HG02938 (cell line): ENCODE measurements at regions not wholly inside any gene's neighbourhood (a gene's known extent, or its start where the extent isn't known, plus 50 kb on each side); places are given as distances from the start of the nearest gene placed in this dataset.
A peak's percentile ranks its signal among the peaks of the same experiment; 100 is the strongest.

Experiments
- ATAC-seq: cut with Tn5 transposase; IDR thresholded peaks from one replicate; pipeline ENCODE4 v1.9.1; 2021; ENCODE audit warnings: mild to moderate bottlenecking, moderate library complexity; ENCODE audit not compliant: unreplicated experiment

DNA sequence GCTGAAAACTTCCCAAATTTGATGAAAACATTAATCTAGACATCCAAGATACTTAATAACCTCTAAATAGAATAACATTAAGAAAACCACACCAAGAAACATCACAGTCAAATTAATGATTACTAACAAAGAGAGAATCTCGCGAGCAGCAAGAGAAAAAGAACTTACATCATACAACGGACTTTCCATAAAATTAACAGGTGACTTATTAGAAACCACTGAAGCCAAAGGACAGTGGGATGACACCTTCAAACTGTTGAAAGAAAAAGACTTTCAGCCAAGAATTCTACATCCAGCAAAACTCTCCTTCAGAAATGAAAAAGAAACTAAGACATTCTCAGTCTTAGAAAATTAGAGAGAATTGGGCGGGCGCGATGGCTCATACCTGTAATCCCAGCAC is 232.0 kb downstream of the SNCA start:
- ATAC-seq, result no peak

DNA sequence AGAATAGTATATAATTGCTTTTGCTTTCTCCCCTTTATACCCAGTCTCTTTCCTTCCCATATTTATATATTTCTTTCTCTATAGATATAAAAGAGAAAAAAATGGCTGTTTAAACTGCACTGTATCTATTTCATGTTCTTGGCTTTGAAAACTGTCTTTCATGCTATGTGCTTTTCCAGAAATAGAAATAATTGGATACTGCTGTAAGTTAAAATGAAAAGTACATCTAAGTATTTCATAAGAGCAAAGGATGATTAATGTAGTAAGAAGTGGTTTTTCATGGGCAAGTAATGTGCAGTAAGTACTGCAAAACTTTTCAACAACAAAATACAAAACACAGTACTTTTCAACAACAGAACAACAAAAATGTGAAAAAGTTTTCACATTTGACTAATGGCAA is 237.9 kb downstream of the SNCA start:
- ATAC-seq, result no peak

DNA sequence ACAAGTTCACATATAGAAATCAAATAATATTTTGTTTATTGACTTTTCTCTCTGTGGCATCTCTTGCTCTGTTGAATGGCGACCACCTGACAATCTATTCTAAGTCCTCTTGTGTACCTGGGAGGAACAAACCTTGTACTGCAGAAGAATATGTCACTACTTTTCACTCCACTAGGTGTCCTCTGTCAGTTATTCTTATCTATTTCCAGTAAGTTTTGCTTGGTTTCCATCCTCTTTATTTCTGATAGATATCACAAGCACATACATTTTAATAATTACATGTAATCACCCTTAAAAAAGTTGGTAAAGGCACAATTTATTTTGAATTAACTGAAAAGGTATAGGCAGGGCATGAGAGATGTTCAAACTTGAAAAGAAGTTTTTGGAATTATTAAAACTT is 238.4 kb downstream of the SNCA start:
- no peak for ATAC-seq

DNA sequence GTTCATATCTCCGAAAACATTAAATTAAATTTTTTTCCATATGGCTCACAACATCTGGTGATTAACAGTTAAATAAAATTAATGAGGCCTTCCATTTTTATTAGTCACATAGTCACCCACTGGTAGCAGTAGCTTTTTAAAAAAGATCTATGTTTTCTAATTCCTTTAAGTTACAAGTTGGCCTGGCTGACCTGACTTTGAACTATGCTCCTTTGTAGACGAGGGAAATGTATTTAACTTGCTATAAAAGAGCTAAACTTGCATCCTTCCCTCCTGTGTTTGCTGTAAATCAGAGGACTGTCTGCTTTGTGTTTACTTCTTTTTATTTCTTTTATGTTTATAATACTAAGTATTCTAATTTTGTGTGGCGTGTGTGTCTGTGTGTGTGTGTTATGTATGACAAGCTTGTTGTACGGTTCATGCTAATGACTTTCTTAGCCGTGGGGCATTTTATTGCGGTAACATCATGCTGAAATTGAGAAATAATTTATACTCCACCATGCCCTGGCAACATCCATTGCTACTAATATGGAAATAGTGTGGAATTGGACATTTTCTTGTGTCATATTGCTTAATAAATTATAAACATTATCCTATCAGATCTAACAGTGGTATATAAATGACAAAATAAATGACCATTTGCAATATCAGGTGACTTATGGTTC is 241.7 kb downstream of the SNCA start:
- no peak for ATAC-seq

DNA sequence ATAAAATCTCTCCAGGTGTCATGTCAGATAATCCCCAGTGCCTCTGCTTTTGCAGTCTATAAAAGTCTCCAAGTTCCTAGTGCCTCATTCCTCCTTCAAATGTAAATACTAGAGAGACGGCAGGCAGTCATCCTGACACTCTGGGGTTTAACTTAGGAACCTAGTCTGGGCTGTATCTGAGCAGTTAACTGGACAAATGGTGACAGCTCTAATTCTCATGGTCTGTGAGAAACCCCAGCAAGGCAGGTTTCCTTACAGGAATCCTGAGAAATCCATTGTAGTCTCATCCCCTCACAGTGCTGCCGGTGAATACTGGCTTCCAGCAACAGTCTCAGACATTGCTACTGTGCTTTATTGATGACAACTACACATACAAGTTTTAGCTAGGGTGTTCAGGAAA is 246.8 kb downstream of the SNCA start:
- ATAC-seq, result no peak

DNA sequence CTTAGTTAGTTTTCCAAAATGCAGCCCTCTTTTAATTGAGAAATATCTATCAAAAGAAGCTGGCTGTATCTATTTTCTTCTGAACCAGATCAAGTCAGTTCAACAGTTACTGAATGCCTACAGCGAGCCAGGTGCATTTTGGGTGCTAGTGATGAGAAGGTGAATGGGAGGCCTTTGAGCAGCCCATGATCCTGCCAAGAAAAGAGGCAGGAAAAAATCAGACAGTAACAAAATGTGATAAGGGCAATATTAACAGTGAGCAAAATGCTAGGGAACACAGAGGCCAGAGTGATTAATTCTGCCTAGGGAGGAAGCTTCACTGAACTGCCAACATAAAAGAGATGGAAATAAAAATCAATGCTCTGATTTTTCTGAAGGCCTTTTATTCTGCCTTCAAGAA is 248.5 kb downstream of the SNCA start:
- no peak for ATAC-seq

DNA sequence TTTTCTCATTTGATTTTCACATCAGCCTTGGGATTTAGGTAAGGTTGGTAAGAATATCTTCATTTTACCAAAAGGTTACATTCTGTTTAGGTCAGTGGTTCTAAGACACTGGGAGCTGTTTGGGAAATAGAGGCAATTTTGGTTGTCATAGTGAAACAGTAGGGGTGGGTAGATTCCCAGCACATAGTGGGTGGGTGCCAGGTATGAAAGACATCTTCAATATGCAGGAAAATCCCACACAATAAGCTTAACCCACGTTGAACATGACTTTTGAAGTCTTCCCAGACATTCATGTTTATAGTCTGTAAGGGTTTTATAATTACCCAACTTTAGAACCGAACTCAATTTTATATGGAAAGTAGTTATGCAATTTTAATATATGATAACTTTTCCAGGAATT is 249.6 kb downstream of the SNCA start:
- no peak for ATAC-seq

DNA sequence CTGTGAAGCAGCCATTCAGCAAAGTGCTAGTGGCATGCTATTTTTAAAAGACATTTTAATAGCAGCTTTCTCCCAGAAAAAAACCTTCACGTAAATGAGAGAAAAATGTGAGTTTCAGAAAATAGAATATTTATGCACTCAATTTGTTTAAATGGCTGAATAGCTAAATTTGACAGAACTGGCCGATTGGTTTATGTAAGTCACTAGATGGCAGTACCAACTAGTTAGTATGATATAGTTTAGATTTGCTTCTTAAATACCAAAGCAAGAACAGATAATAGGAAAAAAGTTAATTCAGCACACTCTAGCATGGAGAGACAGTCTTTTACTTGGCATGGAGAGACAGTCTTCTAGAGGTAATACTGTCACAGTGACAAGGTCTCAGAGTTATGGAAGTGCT is 250.1 kb downstream of the SNCA start:
- ATAC-seq, result no peak

DNA sequence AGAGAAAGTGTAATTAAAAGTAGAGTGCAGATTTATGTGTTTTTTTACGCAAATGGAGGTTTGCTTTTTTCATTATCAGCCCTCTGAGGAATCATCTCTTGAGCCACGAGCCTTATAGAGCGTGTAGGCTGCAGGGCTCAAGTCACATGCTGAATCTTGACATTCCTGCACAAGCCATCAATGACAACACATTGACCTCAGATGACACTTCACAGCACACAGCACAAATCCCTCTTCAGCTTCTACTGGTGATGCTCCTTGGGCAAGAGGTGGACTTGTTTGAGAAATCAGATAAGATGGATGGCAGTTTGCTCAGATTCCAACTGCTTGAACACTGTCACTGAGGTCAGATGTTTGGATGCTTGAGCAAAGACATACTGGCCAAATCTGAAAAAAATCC is 250.6 kb downstream of the SNCA start:
- no peak for ATAC-seq

DNA sequence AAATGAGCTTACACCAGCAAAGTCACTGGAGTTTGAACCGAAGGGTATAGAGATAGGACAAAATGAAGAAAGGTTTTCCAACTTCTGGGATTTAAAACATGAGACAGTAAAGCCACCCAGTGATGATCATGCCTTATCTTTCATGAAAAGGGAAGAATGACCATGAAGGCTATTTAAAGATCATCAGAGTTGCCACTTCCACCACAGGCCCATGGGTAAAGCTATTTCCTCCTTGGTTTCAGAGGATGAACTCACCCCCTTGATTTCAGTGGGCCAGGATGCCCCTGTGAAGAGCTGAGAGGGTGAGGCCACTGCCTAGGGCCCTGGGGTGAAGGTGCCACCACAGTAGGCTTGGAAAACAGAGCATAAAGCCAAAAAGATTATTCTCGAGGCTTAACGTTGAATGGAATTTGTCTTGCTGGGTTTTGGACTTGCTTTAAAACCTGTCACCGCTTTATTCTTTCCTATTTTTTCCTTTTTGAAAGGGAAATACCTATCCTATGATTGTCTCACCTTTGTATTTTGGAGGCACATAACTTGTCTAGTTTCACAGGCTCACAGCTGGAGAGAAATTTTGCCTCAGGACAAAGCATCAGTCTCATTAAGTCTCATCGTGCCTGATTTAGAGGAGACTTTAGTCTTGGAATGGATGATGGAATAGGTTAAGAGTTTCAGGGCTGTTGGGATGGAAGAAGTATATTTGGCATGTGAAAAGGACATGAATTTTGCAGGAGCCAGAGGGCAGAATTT is 254.0 kb downstream of the SNCA start:
- ATAC-seq, result no peak

DNA sequence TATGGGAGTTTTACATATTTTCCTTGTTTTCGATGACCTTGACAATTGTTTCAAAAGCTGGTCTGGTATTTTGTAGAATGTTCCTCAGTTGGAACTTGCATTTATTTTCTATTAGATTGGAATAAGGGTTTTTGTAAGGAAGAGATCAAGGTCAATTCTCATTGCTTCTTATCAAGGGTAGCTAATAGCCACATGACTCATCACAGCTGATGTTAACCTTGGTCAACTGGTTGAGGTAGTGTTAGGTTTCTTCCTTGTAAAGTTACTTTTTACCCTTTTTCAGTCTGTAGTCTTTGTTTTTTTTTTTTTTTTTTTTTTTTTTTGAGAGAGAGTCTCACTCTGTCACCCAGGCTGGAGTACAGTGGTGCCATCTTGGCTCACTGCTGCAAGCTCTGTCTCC is 257.2 kb downstream of the SNCA start:
- ATAC-seq, result no peak

DNA sequence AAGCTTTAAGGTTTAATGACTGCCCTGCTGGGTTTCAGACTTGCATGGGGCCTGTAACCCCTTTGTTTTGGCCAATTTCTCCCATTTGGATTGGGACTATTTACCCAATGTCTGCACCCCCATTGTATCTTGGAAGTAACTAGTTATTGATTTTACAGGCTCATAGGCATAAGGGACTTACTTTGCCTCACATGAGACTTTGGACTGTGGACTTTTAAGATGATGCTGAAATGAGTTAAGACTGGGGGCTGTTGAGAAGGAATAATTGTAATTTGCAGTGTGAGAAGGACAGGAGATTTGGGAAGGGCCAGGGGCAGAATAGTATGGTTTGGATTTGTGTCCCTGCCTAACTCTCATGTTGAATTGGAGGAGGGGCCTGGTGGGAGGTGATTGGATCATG is 260.7 kb downstream of the SNCA start:
- no peak for ATAC-seq

DNA sequence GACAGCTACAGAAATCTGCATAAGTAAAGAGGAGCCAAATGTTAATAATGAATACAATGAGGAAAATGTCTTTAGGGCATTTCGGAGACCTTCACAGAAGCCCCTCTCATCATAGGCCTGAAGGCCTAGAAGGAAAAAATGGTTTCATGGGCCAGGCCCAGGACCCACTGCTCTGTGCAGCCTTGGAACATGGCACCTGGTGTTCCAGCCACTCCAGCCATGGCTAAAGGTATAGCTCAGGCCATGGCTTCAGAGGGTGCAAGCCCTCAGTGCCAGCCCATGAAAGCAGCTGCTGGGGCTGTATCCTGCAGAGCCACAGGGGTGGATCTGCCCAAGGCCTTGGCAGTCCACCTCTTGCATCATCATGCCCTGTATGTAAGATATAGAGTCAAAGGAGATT is 261.1 kb downstream of the SNCA start:
- no peak for ATAC-seq

DNA sequence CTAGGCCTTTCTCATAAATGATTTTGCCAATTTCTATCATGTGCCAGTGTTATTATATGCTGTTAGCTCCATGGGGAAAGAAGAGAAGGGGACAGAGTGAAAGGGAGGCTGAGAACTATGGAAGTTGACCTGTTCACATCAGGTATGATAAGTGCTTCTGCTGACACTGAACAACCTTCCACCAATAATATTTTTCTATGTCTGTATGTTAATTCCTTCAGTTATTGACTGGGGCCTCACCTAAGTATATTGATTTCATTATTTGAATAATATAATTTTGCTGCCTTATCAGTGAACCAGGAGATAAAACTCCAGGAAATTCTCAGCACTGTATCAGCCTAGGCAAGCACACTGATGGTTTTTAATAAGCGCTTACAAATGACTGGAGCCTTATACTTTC is 262.8 kb downstream of the SNCA start:
- no peak for ATAC-seq

DNA sequence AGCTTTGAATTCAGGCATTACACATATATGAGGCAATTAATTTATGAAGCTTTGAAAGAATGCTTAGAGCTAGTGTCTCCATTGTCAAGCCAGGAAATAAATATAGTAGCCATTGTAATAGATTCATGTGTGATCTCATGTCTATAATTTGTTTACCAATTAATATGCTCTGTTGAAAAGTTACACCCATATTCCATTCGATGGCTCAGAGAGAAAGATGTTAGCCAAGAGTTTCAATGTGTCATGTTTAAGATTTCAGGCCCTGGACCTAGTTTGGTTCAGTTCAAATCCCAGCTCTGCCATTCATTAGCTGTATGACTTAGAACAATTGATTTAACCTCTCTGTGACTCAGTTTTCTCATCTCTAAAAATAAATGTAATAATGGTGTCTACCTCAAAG is 263.3 kb downstream of the SNCA start:
- no peak for ATAC-seq

DNA sequence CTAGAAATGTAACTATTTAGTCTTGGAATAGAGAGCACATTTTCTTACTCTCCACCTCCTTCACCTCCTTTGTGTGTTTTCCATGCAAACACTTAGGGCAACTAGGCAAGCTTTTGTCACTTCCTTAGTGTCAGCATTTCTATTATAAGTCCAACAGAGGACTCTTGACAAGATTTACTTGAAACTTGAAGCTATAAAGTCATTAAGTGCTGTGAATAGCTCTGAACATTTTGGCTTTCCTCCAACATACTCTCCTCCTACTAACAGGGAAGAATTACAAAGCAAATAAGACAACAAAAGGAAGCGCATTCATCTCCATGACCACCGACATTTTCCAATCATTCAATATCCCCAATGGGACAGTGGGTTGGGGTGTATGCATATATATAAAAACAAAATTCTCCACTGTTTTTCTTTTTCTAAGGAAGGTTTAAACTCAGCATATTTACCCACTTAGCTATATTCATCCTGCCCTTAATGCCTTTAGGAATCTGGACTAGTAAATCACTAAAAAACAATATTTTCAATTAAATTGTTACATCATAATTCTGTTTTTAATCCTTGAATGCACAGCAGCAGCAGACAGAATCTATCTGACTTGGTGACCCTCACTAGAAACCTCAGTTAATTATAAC is 264.6 kb downstream of the SNCA start:
- ATAC-seq, result no peak

DNA sequence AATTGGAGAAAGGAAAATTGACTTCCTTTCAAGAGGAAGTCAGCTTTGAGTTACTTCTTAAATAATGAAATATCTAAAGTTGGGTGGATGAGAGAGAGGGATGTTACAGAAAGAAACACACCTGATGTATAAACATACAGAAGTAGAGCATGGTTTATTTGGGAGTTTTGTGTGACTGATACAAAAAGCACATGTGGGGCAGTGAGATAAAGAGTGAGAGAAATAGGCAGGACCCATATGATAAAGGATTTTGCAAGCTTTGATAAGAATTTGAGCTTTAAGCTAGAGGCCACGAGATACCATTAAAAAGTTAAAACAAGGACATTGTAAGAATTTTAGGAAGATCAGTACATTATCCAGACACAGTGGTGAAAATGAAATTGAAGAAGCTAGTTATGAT is 263.3 kb upstream of the GPRIN3 start:
- no peak for ATAC-seq

DNA sequence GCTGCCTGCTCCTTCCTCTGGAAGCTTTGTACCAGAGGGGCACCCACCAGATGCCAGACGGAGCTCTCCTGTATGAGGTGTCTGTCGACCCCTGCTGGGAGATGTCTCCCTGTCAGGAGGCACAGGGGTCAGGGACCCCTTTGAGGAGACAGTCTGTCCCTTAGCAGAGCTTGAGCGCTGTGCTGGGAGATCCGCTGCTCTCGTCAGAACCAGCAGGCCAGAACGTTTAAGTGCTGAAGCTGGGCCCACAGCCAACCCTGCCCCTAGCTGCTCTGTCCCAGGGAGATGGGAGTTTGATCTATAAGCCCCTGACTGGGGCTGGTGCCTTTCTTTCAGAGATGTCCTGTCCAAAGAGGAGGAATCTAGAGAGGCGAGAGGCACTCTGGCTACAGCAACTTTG is 260.3 kb upstream of the GPRIN3 start:
- ATAC-seq, result no peak

DNA sequence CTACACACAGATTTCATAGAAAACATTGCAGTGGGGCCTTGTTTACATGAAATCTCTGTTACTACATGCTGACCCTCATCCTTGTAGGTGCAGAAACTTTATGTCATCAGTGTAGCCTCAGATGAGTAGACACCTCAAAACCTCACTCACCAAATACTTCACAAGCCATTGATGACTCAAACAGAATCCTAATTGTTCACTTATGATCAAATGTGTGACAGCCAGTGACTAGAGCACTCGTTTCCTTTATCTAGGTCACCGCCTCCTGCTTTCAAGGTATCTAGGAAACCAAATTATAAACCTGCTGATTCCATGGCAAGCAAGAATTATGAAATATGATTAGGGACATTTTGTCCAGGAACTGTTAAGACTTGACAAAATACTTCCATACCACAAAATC is 255.8 kb upstream of the GPRIN3 start:
- peak; percentile 81 for ATAC-seq

DNA sequence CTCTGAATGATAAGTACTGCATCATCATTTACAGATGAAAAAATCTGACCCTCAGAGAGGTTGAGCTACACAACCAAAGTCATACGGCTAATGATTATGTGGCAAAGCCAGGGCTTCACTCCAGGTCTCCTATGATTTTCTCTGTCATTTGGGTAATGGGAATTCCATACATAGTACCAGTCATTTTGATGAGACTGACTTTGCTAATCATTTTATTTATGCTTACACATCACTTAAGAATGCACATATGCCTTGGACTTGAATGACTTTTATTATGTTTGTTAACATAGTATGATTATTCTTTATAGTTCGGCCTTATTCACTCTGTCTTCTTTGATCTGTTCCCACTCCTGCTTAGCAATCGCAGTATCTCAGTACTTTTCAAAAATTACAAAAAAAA is 255.1 kb upstream of the GPRIN3 start:
- ATAC-seq, result no peak

DNA sequence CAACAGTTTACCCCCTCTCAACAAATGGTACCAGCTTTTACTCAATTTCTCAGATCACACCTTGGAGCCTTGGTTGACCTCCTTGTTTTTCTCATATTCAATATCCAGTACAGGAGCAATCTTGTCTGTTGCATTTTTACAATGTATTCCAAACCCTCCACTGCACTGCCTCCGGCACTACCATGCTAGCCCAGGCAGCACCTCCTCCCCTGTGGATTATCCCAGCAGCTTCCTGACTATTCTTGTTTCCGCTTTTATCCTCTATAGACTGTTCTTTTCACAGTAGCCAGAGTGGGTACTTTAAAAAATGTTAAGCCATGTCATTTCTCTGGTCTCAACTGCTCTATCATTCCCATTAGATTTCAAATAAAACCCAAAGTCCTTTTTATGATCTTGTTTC is 253.4 kb upstream of the GPRIN3 start:
- no peak for ATAC-seq

DNA sequence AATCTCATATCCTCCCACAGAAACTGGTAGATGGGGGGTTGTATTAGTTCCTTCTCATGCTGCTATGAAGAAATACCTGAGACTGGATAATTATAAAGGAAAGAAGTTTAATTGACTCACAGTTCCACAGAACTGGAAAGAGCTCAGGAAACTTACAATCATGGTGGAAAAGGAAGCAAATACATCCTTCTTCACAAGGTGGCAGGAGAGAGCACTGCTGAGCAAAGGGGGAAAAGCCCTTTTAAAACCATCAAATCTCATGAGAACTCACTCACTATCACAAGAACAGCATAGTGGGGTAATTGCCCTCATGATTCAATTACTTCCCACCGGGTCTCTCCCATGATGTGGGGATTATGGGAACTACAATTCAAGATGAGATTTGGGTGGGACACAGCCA is 250.5 kb upstream of the GPRIN3 start:
- ATAC-seq, result no peak
